CD4-positive, alpha-beta T cell treated with Interleukin-1 beta for 1 hour (primary cell): ENCODE measurements at regions not wholly inside any gene's neighbourhood (a gene's known extent, or its start where the extent isn't known, plus 50 kb on each side); places are given as distances from the start of the nearest gene placed in this dataset.
"Not testable (repeated sequence)": the region's sequence is repeated elsewhere in the genome, so short reads cannot be mapped to it uniquely, and the experiment has no call there.

Experiments used
- DNase-seq, 2 donors: peaks; one replicate each; pipeline ENCODE4 v3.0.0-alpha.2; 2020 to 2022

- DNase-seq, result no peak
Observed at GRCh38 chr10:118953598-118954393, 75.7 kb upstream of the NANOS1 start.

GRCh38 chr10:118955531-118955930 is 74.0 kb upstream of the NANOS1 start:
- no peak for DNase-seq

- DNase-seq, result no peak
Observed at GRCh38 chr10:118955951-118956801, 73.3 kb upstream of the NANOS1 start.

- no peak for DNase-seq
Observed at GRCh38 chr10:118956802-118957442, 72.6 kb upstream of the NANOS1 start.

GRCh38 chr10:118957443-118957825 is 72.1 kb upstream of the NANOS1 start:
- no peak for DNase-seq

- DNase-seq, result no peak
Observed at GRCh38 chr10:118957966-118958365, 71.5 kb upstream of the NANOS1 start.

- no peak for DNase-seq
Observed at GRCh38 chr10:118958559-118958958, 71.0 kb upstream of the NANOS1 start.

- no peak for DNase-seq
Observed at GRCh38 chr10:118958984-118959925, 70.3 kb upstream of the NANOS1 start.

GRCh38 chr10:118960157-118961090 is 69.1 kb upstream of the NANOS1 start:
- no peak for DNase-seq

GRCh38 chr10:118961436-118961835 is 68.1 kb upstream of the NANOS1 start:
- DNase-seq, result no peak

- DNase-seq, result not testable (repeated sequence)
Observed at GRCh38 chr10:118962331-118962868, 67.1 kb upstream of the NANOS1 start.

GRCh38 chr10:118963341-118963740 is 66.2 kb upstream of the NANOS1 start:
- no peak for DNase-seq

- DNase-seq, result no peak
Observed at GRCh38 chr10:118963933-118964332, 65.6 kb upstream of the NANOS1 start.

GRCh38 chr10:118964476-118964875 is 65.0 kb upstream of the NANOS1 start:
- DNase-seq, result not testable (repeated sequence)

- DNase-seq, result no peak
Observed at GRCh38 chr10:118965096-118965495, 64.4 kb upstream of the NANOS1 start.

GRCh38 chr10:118965645-118966044 is 63.9 kb upstream of the NANOS1 start:
- DNase-seq, result no peak

GRCh38 chr10:118966076-118966849 is 63.3 kb upstream of the NANOS1 start:
- no peak for DNase-seq

- DNase-seq, result no peak
Observed at GRCh38 chr10:118966850-118967125, 62.7 kb upstream of the NANOS1 start.

- DNase-seq, result no peak
Observed at GRCh38 chr10:118967160-118967559, 62.4 kb upstream of the NANOS1 start.

- DNase-seq, result no peak
Observed at GRCh38 chr10:118968060-118968459, 61.5 kb upstream of the NANOS1 start.
